ENCODE measurements at regions not wholly inside any gene's neighbourhood (a gene's known extent, or its start where the extent isn't known, plus 50 kb on each side); places are given as distances from the start of the nearest gene placed in this dataset.
A peak's percentile ranks its signal among the peaks of the same experiment; 100 is the strongest.

DNA sequence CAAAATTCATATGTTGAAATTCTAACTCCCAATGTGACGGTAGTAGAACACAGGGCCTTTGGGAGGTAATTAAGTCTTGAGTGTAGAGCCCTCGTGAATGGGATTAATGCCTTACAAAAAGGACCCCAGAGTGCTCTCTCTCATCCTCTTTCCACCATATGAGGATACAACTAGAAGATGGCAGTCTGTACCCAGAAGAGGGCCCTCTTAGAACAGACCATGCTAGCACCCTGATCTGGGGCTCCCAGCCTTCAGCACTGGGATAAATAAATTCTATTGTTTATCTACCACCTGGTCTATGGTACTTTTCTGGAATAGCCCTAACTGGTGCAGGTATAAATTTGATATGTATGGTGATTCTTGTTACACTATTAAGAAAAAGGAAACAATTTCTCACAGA is 332.3 kb downstream of the BRINP1 start:
- no peak for DNase-seq (ENCODE audit: low read depth in 4 of 4, low spot score in 3 of 4)

DNA sequence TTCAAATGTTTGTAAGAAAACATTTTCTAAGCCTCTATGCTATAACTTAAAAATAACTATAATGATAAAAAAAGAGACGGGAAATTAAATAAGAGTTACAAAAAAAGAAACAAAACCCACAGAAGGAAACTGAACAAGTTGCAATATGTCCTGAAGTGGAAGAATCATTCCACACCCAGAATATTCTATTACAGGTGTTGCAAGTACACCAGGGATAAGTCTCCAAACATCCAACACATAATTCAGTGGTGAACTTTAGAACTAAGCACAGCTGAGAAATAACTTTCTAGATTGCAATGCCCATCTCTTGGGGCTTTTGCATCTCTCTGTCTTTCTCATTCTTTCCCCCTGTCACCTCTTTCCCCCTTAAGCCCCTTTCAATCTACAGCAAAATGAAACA is 325.2 kb downstream of the BRINP1 start:
- no peak for DNase-seq (ENCODE audit: low read depth in 4 of 4, low spot score in 3 of 4)

GRCh38 chr9:119044806-119045205 is 324.4 kb downstream of the BRINP1 start:
- no peak for DNase-seq (ENCODE audit: low read depth in 4 of 4, low spot score in 3 of 4)

DNA sequence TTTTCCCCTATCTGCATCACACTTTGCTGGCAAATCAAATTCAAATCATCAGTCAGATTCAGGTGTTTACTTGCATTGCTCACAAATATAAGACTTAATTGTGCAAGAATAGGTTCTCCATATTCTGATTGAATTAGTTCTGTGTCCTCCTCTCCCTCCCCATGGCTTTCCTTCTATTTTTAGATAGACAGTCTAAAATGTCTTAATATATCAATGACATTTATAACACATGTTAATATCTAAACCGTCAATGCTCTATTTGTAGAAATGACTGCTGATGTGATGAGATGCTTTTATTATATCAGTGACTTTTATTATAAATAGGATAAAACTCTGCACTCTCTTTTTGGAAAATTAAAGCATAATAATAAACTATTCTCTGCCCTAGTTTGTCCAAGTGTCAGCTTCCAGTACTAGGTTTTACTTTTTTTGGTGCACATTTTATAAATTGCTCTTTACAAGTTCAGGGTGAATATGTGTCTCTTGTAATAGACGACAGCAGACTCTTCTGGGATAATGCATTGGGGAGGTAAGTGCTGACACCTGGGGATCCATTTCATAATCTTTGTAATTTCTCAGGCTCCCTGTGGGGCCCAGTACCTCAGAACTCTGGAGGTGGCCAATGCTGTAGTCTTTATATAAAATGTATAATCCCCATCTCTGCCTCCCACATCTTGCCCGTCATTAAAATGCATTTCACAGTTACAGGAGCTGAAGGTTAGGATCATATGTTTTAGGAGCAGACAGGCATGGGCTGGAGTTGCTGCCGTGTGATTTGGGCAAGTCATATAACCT is 321.5 kb downstream of the BRINP1 start:
- DNase-seq (ENCODE audit: low read depth in 4 of 4, low spot score in 3 of 4): no peak

GRCh38 chr9:119050281-119050680 is 319.0 kb downstream of the BRINP1 start:
- no peak for DNase-seq (ENCODE audit: low read depth in 4 of 4, low spot score in 3 of 4)

DNA sequence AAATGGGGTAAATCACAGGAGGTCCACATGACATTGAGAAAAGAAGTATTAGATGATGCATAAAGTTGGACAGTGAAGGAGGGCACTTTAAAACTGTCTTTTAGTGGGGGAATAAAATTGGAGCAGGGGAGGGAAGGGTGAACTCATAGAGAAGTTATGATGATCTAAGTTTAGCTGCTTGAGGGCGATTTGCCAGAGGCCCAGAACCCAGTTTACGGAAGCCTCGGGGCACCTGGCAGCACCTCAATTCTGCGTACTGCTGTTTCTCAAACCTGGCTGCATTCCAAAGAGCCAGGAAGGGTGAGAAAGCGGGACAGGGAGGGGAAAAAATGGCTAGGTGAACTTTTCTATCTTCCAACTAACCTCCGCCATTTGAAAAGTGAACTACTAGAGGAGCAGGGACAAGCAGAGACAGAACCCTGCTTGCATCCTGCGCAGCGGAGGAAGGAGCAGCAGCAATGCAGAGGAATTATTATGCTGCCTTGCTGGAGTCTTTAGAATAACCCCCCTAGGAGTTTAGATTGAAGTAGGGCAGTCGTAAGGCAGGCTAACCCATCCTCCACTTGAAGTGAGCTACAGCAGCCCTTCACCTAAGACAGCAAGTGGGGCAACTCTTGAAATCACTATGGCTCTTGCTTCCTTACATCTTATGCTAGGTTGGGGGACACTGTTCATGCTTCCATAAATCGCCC is 316.8 kb downstream of the BRINP1 start:
- DNase-seq (ENCODE audit: low read depth in 4 of 4, low spot score in 3 of 4): no peak

DNA sequence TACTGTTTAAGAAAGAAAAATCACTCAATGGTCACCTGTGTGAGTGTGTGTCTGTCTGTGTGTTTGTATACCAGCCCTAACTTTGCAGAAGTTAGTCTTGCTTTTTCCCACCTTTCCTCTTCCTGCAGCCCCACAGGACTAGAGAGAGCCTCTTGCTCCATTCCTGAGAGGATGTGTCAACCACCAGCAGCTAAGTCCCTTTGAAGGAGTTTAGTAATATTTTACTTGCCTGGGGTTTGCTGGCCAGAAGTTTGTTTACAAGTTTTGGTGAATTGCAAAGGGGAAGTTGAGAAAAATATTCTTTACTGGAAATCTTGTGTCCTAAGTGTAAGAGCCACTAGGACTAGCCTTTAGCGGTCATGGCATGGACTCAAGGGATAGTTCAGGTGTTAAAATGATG is 316.2 kb downstream of the BRINP1 start:
- no peak for DNase-seq (ENCODE audit: low read depth in 4 of 4, low spot score in 3 of 4)

- DNase-seq (ENCODE audit: low read depth in 4 of 4, low spot score in 3 of 4): no peak
These were observed 308.4 kb downstream of the BRINP1 start for GRCh38 chr9:119060629-119061385.

DNA sequence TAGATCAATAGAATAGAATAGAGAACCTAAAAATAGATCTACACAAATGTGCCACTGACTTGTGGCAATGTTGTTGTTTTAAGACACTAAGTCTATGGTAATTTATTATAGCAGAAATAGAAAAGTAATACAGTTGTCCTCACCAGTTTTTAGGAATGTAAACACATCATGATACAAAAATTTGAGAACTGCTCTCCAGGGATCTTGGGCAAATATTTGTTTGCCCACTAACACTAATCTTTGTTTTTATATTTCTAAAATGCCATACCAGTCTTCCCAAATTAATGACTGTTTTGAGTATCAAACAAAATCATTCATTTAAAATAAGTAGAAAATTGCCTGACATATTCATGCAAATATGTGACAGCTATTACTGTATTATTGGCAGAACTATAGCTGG is 297.6 kb downstream of the BRINP1 start:
- DNase-seq (ENCODE audit: low read depth in 4 of 4, low spot score in 3 of 4): no peak

DNA sequence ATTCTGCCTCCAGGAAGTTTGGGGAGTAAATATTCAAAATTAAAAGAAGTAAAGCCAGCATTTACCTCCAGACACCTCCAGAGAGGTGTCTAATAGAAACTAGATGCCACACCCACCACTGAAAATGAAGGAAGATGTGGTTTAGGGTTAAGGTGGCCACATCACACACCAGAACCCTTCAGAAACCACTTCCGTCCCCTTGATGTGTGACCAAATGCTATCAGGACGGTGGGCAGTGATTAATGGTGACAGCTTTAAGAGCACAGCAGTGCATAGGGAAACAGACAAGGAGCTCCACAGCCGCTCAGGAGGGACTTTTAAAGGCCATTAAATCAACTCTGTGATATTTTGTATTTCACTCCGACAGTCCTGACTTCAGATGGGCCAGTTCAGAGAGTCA is 295.2 kb downstream of the BRINP1 start:
- peak in 1 of 4 donors; percentile 1 for DNase-seq (ENCODE audit: low read depth in 4 of 4, low spot score in 3 of 4)

DNA sequence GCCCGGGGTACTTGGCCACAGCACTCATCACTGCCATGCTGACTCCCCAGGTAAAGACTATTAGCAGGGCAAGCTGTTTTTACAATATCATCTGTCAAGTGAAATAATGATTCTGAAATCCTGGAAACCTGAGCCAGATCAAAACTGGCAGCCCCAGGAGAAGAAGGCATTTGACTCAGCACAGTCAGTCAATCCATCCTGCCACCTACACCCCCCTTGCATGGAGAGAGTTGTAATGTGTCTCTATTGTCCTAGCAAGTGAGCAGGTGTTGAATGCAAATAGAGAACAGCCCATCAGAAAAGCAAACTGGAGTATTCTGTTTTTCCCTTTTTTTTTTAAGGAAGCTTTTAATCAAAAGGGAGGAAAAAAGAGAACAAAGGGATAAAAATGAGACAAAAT is 291.2 kb downstream of the BRINP1 start:
- DNase-seq (ENCODE audit: low read depth in 4 of 4, low spot score in 3 of 4): no peak

GRCh38 chr9:119083673-119084072 is 285.6 kb downstream of the BRINP1 start:
- no peak for DNase-seq (ENCODE audit: low read depth in 4 of 4, low spot score in 3 of 4)

DNA sequence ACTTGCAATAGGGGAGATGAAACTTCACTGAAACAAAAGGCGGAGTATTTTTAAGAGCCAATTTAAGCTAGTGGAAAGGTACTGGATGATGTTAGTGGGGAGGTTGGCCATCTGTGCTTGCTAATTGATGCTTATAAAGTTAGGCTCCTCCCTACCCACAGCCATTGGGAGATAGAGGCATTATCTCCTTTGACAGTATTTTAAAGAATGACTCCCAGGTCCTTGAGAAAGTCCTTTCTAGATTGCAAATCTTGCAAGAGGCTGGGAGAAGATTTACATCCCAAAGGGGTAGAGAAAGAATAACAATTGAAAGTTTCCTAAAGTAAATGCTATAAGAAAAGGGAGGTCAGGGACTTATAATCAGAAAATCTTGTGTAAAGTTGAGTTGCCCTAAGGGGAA is 282.6 kb downstream of the BRINP1 start:
- no peak for DNase-seq (ENCODE audit: low read depth in 4 of 4, low spot score in 3 of 4)

- DNase-seq (ENCODE audit: low read depth in 4 of 4, low spot score in 3 of 4): no peak
These were observed 281.2 kb downstream of the BRINP1 start for GRCh38 chr9:119088002-119088547.

DNA sequence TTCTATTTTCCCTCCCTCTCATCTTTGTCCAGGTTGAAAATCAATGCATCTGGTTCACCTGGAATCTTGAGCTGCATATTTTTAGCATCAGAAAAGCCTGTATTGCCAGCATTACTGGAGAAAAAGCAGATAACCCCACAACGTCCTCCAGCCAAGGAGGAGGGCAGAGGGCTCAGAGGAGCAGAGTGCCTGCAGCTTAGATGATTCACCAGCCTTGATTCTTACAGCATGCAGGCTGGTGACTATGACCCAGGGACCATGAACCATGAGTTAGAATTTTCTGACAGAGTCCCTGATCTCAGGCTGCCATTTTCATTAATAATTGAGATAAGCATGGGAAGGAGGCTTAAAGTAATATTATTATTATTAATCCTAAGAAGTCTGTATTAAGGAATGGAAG is 278.2 kb downstream of the BRINP1 start:
- no peak for DNase-seq (ENCODE audit: low read depth in 4 of 4, low spot score in 3 of 4)

- no peak for DNase-seq (ENCODE audit: low read depth in 4 of 4, low spot score in 3 of 4)
These were observed 277.1 kb downstream of the BRINP1 start for GRCh38 chr9:119092125-119092524.

- no peak for DNase-seq (ENCODE audit: low read depth in 4 of 4, low spot score in 3 of 4)
These were observed 275.1 kb downstream of the BRINP1 start for GRCh38 chr9:119094086-119094485.

DNA sequence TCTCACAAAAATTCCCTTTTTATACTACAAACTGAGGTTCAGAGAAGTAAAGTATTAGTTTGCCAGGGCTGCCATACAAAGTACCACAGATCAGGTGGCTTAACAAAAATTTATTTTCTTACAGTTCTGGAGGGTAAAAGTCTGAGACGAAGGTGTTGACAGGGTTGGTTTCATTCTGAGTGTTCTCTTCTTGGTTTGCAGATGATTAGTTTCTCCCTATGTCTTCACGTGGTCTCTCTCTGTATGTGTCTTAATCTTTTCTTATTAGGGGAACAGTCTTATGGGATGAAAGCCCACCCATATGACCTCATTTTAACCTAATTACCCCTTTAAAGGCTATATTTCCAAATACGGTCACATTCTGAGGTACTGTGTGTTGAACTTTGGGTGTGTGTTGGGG is 274.2 kb downstream of the BRINP1 start:
- DNase-seq (ENCODE audit: low read depth in 4 of 4, low spot score in 3 of 4): no peak

DNA sequence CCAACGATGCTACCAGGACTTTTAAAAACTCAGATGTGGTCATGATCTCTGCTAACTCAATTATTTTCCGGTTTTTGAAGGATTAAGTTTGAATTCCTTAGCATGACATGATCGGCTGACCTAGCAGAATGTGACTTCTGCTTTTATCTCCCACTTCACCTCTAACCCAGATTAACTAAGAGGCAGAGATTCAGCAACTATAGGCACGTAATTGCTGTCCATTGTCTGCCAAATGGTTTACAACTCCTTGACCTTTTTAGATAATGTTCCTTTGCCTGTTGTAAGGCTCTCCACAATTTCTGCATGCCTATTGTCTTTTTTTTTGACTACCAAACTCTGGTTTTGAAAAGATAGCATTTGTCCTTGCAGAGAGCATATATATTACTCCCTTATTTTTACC is 268.2 kb downstream of the BRINP1 start:
- DNase-seq (ENCODE audit: low read depth in 4 of 4, low spot score in 3 of 4): no peak

DNA sequence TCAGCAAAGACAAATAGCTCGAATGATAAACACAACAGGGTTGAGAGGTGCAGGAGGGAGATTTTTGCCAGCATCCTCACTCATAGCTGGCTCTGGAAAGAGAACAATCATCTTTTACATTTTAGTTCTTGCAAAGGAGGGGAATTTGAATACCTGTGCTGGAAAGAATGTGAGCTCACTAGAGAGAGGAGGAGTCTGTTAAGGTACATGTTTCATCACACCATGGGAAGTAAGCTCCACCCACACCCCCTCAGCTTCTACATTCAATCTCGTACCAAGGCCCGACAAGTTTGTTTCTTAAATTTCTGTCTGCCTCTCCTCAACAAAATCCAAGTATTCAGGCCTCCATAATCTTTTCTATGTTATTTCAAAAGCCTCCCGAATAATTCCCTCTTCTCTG is 254.6 kb downstream of the BRINP1 start:
- no peak for DNase-seq (ENCODE audit: low read depth in 4 of 4, low spot score in 3 of 4)
